ENCODE measurements at regions not wholly inside any gene's neighbourhood (a gene's known extent, or its start where the extent isn't known, plus 50 kb on each side); places are given as distances from the start of the nearest gene placed in this dataset.
"Not testable (repeated sequence)": the region's sequence is repeated elsewhere in the genome, so short reads cannot be mapped to it uniquely, and the experiment has no call there.

DNA sequence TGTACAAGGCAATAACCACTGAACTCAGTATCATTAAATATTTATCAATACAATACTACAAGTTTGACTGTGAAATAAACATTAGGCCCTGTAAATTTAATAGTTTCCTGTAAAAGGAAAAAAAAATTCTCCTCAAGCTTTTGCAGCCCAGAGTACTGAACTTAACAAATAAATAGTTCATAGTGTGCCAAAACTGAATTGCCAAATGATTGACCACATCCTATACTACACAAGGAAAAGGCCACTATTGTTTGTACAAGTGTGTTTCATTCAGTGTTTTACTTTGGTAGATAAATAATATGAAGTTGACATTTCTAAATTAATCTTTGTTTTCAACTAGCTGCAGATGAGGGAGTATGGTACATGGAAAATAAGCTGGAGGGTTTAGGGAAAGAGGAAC is 379.6 kb downstream of the FLRT2 start:
- DNase-seq = no peak

DNA sequence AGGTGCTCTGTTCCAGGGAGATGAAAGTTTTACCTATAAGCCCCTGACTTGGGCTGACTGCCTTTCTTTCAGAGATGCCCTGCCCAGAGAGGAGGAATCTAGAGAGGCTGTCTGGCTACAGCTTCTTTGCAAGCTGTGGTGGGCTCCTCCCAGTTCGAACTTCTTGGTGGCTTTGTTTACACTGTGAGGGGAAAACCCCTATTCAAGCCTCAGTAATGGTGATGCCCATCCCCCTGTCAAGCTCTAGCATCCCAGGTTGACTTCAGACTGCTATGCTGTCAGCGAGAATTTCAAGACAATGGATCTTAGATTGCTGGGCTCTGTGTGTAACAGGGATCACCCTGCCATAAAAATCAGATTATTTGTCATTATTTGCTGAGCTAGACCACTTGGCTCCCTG is 377.6 kb downstream of the FLRT2 start:
- DNase-seq = no peak

DNA sequence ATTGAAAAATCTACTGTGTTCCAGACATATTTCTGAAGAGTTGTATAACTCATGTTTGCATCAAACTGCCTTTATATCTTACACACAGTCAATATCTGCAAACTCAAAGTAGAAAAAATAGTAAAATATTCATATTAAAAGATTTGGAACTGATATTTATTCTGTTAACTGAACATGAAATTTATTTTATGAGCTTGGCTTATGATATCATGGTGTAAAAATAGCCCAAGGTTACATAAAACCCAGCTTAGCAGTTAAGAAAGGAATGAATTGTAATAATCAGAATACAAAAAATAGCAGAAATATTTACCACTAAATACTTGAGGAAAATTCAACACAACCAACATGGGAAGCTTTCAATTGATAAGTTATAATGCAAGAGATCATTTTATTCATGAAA is 367.9 kb downstream of the FLRT2 start:
- no peak for DNase-seq

DNA sequence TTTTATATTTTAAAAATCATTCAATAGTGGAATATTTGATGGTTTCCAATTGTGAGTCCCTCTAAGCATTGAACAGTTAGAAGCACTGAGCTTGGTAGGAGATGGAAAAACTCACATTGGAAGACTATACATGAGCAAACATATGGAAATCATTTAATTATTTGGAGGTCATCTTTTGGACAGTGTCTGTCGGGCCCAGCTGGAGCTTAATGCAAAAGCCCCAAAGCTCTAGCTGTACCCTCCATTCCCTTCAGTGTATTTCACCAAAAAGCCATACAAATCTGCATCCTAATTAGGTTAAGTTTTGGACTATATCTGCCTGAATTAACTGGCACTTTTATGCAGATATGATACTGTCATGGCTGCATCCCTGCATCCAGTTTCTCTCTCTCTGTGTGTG is 365.7 kb downstream of the FLRT2 start:
- DNase-seq = no peak

DNA sequence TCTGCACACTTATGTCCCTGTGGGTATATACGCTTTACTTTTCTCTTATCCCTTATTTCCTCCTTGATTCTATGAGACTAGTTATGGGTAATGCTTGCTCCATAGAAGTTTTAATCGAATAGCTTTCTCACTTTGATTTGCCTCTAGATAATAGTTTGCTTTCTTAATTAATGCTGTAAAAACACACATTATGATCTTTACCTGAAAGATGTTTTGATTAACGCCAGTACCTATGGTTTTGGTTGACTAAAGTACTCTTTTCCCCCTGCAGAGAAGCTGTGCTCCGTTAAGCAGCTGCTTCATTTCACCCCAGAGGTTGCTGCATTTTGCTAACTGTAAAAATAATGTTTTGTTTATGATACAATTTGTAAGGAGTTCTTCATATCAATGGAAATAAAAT is 362.3 kb downstream of the FLRT2 start:
- DNase-seq = no peak

DNA sequence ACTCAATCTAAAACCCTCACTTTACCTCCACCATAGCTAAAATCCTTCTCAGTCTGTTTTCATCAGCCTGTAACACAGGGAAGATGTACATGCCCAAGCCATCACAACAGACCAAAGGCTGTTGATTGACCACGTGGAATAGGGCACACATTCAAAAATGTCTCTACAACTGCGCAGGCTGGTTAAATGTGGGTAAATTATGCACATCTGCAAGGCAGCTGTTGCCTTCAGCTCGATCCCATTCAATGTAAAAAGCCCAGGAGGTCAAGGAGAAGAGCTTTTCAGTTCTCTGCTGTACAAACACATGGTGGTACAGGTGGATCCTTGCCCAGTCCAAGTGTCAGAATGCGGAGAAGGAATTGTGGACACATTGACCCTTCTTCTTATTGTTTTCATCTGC is 354.0 kb downstream of the FLRT2 start:
- no peak for DNase-seq

DNA sequence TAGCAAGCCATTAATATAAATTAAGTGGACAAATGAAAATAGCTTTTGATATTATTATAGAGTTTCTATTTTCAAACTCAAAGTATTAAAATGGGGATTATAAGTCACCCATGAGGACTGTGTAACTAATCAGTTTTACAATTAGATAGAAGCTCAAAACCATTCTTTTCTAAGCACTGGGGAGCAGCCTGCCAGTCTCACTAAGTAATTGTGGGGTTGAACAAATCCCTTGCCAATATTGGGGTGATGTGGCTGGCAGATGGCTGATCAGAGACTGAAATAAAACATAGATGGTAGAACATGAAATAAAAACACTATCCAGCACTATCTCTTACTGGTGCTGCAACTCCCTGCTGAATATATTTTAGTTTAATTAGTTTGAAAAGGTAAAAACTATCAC is 353.2 kb downstream of the FLRT2 start:
- no peak for DNase-seq

DNA sequence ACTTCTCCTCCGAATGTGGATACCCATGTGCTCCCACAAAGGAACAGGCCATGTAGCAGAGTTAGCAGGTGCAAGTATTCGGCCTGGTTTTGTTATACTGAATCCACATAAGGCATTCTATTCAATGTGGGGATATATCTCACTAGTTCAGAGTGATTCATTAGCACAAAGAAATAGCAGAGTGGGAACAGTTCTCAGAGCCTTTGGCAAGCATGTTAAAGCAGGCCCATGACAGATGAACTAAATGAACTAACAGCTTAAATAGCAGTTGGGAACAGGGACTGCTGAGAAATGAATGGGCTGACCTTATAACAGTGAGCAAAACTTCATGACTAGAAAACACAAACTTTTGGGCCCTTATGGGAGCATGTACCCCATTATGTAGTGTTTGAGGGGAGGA is 352.0 kb downstream of the FLRT2 start:
- DNase-seq = no peak

DNA sequence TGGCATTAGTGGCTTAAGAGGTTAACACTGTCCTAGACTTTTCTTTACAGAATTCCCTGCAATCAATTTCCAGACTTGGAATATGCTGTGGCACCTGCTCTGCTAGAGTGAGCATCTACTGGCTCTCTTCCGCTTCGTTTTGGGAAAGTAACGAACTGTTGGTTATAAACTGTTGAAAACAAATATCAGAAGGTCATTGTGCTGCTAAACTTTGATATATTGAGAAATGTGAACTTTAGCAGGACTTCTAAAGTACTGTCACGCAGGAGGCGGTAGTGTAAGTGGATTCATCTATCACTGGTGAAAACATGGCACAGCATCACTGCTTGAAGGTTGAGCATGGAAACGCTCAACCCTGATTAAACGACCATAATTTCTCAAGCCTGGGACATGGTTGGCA is 348.9 kb downstream of the FLRT2 start:
- no peak for DNase-seq

DNA sequence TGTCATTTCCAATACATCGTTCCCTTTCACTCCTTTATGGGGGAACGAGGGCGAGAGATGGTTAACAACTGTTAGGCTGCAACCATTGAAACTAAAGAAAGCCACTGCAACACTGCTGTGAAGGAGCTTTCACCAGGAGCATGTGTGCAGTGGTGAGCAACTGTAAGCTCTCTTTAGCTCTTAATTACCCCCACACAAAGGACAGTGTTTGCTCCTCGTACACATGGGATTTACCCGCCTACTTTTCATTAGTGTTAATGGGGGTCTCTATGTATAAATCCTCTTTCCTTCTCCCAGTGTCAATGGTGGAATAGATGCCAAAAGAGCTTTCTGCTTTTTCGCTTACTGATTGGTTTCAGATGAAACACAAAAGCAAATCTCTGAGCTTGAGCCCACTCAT is 343.1 kb downstream of the FLRT2 start:
- DNase-seq = no peak

DNA sequence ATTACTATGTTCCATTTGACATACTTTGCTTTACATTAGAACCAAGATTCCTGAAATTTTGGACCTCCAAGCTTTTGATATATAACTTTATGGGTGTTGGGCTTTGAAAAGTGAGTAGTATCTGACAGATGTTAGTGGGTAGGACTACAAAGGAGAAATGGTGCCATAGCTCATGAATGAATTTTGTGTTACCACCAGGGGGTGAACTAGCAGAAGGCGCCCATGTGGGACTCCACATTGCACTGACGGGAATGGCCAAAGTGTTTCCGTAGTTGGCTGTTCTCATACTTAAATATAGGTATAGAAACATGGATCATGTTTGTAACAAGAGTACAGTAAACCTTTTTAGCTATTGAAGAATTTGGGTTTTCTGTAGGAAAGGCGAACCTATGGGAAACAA is 337.5 kb downstream of the FLRT2 start:
- DNase-seq = no peak

DNA sequence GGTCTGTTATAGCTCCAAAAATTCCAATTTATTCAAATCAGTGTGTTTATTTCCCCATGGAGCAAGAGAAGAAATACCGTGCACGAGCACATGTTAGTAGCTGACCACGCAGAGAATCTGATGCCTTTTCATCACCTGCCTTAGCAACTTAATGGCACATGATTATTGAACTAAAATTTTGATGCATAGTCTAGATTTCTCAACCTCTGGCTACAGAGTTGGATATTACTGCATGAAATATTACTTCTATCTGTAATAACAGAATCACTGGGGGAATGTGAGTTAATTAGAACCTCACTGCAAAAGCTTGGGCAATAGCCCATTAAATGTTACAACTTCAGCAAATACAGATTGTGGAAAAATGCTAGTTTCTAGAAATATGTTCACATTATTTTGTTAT is 335.8 kb downstream of the FLRT2 start:
- DNase-seq = no peak

DNA sequence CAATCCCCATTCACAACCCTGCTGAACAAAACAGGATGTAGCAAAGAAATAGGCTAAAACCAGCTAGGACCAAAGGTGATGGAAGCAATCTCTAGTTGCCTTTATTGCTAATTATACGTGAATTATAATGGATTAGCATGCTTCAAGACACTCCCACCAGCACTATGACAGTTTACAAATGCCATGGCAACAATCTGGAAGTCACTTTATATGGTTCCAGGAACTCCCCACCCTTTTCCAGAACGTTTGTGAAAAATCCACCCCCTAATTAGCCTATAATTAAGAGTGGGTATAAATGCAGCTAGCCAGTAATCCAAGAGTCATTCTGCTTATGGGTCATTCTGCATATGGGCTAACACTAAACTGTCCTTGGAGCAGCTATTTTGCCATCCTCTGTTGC is 328.7 kb downstream of the FLRT2 start:
- no peak for DNase-seq

DNA sequence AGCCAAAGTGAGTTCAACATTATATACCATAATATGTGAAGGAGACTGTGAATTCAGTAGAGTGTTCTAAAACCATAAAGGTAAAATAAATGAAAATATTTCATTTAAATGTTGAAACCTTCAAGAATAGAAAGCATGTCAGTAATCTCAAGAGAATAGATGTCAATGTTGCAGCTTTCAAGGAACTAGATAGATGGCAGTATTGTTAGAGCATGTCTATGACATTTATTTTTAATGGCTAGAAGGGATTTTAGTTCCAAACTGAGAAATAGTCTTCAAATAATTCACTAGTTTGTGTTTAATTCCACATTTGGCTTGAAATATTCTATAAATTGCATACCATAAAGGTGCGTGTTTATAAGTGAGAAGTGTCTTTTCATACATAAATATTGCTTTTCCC is 326.5 kb downstream of the FLRT2 start:
- no peak for DNase-seq

DNA sequence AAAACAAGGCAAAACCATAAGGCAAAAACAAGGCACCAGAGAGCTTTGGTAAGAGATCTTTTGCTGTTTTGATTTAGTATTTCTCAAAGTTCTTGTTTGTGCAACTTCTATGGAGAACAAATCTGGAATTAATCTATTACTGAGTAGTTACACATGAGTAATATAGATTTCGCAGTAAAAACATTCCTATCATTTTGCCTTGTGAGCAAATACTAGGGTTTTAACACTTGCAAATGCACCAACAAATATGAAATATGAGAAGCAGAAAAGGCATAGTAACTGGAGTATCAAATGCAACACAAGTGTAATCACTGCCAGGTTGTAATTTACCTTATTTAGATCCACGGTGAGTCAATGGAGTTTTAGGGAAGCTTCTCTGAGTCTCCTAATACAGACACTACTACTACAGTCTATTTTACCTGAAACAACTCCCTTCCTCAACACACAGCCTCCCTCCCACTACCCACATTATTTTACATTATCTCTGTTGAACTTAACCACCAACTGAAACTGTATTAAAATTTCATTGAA is 324.1 kb downstream of the FLRT2 start:
- DNase-seq = no peak

DNA sequence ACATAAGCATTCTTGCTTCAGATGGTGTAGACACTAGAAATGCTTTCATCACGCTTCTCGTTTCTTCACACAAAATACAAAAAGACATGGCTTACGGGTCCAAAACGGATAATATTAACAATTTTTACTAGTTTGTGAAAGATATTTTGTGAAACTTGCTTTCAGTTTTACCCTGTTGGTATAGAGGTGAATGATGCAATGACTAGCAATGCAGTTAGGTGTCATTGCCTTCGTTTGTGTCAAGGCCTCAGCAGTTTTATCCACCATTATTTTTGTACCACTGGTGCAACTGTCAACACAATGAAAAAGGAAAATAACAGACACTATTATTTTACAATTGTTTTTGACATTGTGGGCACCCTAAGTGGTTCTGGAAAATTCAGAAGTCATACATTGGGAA is 323.0 kb downstream of the FLRT2 start:
- no peak for DNase-seq

DNA sequence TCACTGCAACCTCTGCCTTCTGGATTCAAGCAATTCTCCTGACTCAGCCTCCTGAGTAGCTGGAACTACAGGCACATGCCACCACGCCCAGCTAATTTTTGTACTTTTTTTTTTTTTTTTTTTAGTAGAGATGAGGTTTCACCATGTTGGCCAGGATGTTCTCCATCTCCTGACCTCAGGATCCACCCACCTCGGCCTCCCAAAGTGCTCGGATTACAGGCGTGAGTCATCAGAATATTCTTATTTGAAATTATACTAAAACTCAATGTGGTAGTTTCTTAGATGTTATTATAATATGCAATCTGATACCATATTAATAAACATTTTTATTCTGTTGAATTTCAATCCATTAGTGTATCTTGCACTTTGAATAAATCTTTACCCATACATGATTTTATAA is 322.2 kb downstream of the FLRT2 start:
- not testable (repeated sequence) for DNase-seq

DNA sequence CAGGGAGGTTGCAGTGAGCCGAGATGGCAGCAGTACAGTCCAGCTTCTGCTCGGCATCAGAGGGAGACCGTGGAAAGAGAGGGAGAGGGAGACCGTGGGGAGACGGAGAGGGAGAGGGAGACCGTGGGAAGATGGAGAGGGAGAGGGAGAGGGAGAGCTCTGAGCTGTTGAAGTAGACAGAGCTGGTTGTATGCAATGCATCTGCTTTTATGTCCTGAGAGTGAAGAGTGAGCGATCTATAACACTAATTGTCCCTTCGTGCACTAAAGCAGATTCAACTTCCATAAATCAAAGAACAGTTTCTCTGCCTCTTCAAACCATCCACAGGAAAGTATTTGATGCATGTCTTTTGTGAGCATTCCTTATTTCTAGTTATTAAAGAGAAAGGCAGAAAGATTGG is 300.6 kb downstream of the FLRT2 start:
- DNase-seq = not testable (repeated sequence)

DNA sequence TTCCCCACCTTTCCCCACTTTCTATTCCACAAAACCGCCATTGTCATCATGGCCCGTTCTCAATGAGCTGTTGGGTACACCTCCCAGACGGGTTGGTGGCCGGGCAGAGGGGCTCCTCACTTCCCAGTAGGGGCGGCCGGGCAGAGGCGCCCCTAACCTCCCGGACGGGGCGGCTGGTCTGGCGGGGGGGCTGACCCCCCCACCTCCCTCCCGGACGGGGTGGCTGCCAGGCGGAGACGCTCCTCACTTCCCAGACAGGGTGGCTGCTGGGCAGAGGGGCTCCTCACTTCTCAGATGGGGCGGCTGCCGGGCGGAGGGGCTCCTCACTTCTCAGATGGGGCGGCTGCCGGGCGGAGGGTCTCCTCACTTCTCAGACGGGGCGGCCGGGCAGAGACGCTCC is 299.7 kb downstream of the FLRT2 start:
- DNase-seq = not testable (repeated sequence)

DNA sequence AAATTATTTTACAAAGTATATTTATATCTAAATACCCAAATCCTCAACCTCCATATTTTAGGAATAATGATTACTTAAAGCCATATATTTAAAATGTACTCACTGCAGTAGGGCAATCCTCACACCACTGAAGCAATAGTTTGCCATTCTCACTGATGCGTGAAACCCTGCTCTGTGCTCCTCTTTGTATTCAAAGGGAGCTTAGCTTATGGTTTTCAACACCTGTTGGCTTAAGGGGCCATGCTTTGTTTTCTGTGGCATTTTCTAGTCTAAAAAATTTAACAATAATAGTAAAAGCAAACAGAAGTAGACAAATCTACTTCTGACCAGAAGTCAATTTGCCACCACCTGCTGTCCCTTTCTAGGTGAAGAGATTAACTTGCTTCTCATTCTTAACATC is 294.6 kb downstream of the FLRT2 start:
- DNase-seq = no peak

DNA sequence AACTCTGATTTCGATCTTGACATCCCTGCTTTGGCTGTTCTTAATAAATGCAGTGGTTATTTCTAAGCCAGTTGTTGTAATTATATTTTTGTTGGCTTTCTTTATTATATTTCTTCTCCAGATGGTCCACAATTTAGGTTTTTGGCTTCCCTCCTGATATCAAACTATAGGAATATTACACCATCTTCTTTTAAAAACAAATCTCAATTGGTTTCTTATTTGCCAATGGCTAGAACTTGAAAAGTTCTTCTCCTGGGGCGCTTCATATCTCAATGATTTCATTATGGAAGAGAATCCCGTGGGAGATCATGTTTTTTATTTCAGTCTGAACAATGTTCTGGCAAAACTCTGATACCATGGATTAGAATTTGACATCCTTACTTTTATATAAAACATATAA is 292.3 kb downstream of the FLRT2 start:
- no peak for DNase-seq

DNA sequence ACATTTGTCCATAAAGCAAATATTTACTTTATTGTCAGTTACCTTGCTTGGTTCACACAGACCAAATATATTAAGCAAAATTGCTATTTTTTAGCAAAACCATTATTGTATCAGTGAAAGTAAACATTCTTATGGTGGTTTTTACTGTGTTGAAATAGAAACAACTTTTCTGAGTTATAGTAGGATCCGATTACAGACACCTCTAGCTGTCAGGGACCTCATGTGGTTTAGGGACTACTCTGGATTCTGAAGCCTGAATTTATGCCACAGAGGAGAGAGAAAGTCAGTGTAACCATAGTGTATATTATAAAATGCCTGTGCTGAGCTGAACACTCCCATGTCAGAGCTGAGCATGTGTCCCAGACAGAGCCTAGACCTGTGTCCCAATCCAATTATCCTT is 287.5 kb downstream of the FLRT2 start:
- no peak for DNase-seq

DNA sequence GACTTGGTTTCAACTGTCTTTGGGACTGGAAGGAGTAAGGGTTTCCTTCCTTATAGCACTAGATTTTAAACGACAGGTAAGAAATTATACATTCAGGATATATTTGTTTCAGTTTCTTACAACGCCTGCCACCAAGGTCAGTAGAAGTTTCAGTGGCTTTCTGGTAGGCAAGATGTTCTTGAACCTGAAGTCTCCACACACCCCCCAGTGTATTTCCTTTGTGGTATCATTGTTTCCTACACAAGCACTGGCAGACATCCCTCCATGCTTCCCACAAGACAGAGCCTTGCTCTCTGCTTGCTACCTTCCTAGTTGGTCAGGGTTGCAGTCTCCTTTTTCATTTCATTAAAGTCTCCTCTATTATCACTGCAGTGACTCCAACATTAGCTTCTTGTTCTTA is 283.1 kb downstream of the FLRT2 start:
- DNase-seq = no peak

DNA sequence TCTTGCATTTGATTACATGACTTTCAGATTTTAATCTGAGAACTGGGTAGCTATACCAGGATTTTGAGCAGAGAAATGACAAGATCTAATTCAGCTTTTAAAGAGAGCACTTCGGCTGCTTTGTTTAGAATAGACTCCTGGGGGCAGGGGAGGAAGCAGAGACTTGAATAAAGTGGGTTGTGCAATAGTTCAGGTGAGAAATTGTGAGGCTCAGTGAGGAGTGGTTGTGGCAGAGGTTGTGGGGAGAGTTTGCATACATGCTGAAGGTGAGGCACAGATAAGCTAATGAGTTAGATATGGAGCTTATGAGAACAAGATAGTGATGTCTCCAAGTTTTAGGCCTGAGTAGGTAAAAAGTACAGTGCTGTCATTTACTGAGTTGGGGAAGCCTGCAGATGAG is 281.4 kb downstream of the FLRT2 start:
- DNase-seq = no peak

DNA sequence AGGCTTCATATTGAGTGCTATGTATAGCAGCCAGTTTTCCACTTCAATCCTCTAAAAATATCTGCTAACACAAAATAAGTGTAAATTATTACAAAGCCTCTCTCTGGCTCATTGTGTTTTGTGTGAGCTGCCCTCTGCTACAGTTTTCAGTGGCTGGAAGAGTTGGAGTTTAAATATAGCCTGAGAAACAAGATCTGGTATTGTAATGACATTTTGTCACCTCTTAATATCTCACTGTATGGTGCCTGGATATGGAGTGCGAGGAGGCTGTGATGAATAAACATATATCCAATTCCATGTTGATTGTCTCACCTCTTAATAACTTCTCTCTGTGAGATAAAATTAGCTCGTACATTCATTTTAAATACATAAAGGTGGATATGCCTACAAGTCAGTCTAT is 269.7 kb downstream of the FLRT2 start:
- DNase-seq = no peak

DNA sequence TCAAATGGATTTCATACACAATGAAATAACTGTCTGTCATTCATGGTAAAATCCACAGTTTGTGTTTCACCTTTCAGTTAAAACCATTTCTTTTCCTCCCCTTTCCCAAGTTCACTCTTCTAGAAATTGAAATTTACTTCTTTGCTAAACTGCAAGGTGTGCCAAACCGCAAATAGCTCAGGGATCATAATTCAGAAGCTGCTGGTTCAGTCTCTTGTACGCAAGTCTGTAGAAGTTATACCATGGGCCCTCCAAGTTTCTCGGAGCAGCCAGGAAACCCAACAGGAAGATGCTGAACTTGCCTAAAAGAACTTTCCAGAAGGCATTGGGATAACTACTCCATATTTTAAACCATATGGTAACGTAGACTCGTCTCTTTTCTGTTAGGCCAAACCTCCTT is 268.9 kb downstream of the FLRT2 start:
- no peak for DNase-seq

All from activated CD8-positive, alpha-beta memory T cell treated with anti-CD3 and anti-CD28 coated beads, Interleukin-2, amount 50 U/mL, for 48 hours (primary cell).